Thyroid gland (tissue), 4 donors: ENCODE measurements at regions not wholly inside any gene's neighbourhood (a gene's known extent, or its start where the extent isn't known, plus 50 kb on each side); places are given as distances from the start of the nearest gene placed in this dataset.
"Not testable (repeated sequence)": the region's sequence is repeated elsewhere in the genome, so short reads cannot be mapped to it uniquely, and the experiment has no call there.

Source experiments
- DNase-seq, 2 donors: peaks; one replicate each; pipeline ENCODE4 v3.0.0-alpha.2; 2019
- H3K27ac ChIP-seq, 3 donors: fragments of 200-600 bp; sonication (generic); 1 replicate in 2 of 3; 2 replicates in 1 of 3; pipeline ENCODE4 v1.5.1; 2016 to 2019; ENCODE audit warnings: mild to moderate bottlenecking in 1 of 3, moderate library complexity in 1 of 3
- H3K27me3 ChIP-seq: fragments of 200-600 bp; sonication (generic); one replicate; pipeline ENCODE4 v1.5.1; 2019
- H3K36me3 ChIP-seq, 2 donors: fragments of 200-600 bp; sonication (generic); one replicate each; pipeline ENCODE4 v1.5.1; 2016 to 2019
- H3K4me1 ChIP-seq, 2 donors: fragments of 200-600 bp; sonication (generic); one replicate each; pipeline ENCODE4 v1.5.1; 2017 to 2019
- H3K4me3 ChIP-seq, 3 donors: fragments of 200-600 bp; sonication (generic); replicated peaks in 1 of 3; 1 replicate in 2 of 3; 2 replicates in 1 of 3; pipeline ENCODE4 v1.5.1; 2016; ENCODE audit warnings: mild to moderate bottlenecking in 1 of 3
- H3K9me3 ChIP-seq: fragments of 200-600 bp; sonication (generic); one replicate; pipeline ENCODE4 v1.5.1; 2017
- CTCF ChIP-seq, 6 experiments: fragments of 200-600 bp in 3 of 6; fragments of 450-650 bp in 3 of 6; sonication (generic) in 3 of 6; IDR thresholded peaks; one replicate each; pipeline ENCODE4 v1.5.1; 2016 to 2019; ENCODE audit warnings: antibody characterized with exemption in 6 of 6, mild to moderate bottlenecking in 2 of 6, inconsistent platforms in 1 of 6, moderate library complexity in 1 of 6
- POLR2A ChIP-seq, 2 donors: fragments of 450-650 bp; IDR thresholded peaks; one replicate each; pipeline ENCODE4 v1.6.1; 2017; ENCODE audit warnings: antibody characterized with exemption in 2 of 2, mild to moderate bottlenecking in 2 of 2, moderate library complexity in 1 of 2
- WGBS, 2 donors: methylation state at CpG; one replicate each; pipeline ENCODE4 v1.1.5; 2017; 5-methylcytosine and 5-hydroxymethylcytosine counted together
- intact Hi-C: fragments of 100-400 bp; cut with DNase I; formaldehyde crosslinking; loops from one replicate; pipeline ENCODE4 v1.15.1; 2023

DNA sequence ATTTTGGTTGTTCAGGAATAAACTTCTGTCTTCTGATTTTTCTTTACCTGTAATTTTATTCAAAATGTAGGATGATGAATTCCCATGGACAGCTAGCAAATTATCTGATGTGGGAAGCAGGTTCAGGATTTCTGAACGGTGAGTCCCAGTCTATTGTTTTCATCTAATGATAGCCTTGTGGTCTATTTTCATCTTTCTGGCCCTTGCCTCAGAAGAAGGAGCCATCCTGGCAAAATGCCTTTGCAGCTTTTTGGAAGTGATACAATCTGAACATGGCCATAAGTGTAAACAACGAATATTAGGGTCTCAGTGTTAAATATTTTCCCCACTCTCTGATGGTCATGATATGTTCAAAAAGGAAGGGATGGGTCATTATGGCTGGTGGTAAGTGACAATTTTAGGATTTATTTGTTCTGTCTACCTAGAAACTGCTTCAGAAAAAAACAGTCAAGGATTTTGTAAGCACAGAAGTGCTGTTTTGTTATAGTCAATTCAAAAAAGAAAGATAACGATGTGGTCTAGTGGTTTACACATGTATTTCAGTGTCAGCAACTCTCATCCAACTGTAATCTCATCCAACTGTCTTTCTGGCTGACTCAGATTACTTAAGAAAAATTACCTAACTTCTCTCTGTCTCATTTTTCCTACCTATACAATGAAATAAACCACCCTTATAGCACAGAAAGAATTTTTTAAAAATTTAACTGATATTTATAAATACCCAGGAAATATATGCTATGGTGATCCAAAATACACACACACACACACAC, 272.6 kb upstream of the ERBB4 start:
- no peaks in the 10 kb centered on the region for H3K9me3 ChIP-seq
- intact Hi-C loops, result no loop called here
- TF ChIP-seq POLR2A (IDR thresholded peaks at IDR 0.05) (no peak), CTCF (IDR thresholded peaks at IDR 0.05) (no peak)
- H3K27ac ChIP-seq, result no peak overlapping the region
- no peak overlapping the region for H3K4me3 ChIP-seq
- no peaks in the 10 kb centered on the region for H3K4me1 ChIP-seq
- 59 to 60% methylated on average over 3 of the region's 3 CpGs for WGBS, 2 donors
- DNase-seq, result no peak
- no peaks in the 10 kb centered on the region for H3K27me3 ChIP-seq
- H3K36me3 ChIP-seq, result no peaks in the 10 kb centered on the region

DNA sequence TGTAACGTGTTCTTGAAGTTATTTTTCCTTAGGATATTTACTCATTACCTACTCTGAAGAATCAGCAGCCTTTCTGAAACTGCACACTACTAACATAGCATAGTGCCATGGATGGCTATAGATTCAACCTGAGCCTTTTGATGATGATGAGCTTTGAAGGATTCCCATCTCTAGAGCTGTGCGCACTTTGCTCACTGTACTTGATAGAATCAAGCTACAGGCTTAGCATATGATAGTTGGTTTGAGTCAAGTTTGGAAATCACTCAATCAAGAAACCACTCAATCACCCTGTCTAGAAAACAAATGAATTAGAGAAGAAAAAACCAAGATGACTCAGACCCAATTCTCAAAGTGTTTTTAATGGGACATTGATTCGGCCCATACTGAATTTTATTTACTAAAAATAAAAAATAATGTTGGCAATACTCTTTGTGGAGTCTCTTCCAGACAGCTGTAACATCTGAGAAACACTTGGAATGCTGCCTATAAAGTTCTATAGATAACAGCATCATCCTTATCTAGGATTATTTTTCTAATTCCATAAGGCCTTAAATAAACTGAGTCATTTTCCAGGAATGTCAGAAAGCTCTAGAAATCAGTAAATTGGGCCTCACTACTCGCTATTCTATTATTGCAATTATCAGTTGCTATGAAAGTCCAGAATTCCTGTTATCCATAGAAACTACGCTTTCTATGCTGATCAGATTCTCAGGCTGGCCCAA, 259.0 kb upstream of the ERBB4 start:
- intact Hi-C loops, result no loop called here
- no peaks in the 10 kb centered on the region for H3K9me3 ChIP-seq
- no peak overlapping the region for H3K27ac ChIP-seq
- 81 to 83% methylated on average over 5 of the region's 5 CpGs for WGBS, 2 donors
- DNase-seq, result no peak
- no peaks in the 10 kb centered on the region for H3K36me3 ChIP-seq
- H3K4me1 ChIP-seq, result no peaks in the 10 kb centered on the region
- H3K4me3 ChIP-seq, result no peak overlapping the region
- H3K27me3 ChIP-seq, result no peaks in the 10 kb centered on the region
- TF ChIP-seq POLR2A (IDR thresholded peaks at IDR 0.05) (no peak), CTCF (IDR thresholded peaks at IDR 0.05) (no peak)

DNA sequence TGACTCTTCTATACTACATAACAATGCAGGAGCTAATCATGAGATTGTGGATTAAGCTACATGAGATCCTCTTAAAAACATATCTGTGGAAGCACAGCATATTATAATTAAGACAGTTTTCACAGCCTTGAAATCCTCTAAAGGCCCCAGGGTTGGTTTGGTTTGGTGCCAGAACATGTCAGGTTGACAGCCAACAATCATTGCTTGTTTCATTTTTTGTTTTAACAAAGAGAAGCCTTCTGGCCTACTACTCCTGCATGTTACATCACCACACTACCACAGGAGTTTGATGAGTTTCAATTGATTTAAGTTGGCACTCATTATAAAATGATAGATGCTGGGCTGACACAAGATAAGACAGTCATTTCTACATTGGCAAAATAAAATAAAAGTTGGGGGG, 255.9 kb upstream of the ERBB4 start:
- H3K4me1 ChIP-seq, result no peaks in the 10 kb centered on the region

GRCh38 chr2:212791569-212791968, 253.0 kb upstream of the ERBB4 start:
- intact Hi-C loops, result no loop called here
- no peak for DNase-seq
- Histone ChIP-seq H3K27ac (no peak overlapping the region), H3K4me1 (no peaks in the 10 kb centered on the region), H3K4me3 (no peak overlapping the region), H3K36me3 (no peaks in the 10 kb centered on the region), H3K9me3 (no peaks in the 10 kb centered on the region), H3K27me3 (no peaks in the 10 kb centered on the region)
- WGBS, 2 donors, result 89 to 90% methylated on average over 6 of the region's 6 CpGs
- TF ChIP-seq POLR2A (IDR thresholded peaks at IDR 0.05) (no peak), CTCF (IDR thresholded peaks at IDR 0.05) (no peak)

More for the DNA sequence above, 255.9 kb upstream of the ERBB4 start:
- intact Hi-C loops, result no loop called here
- no peak for DNase-seq
- TF ChIP-seq CTCF (IDR thresholded peaks at IDR 0.05) (no peak), POLR2A (IDR thresholded peaks at IDR 0.05) (no peak)
- H3K36me3 ChIP-seq, result no peaks in the 10 kb centered on the region
- no peaks in the 10 kb centered on the region for H3K9me3 ChIP-seq
- no peak overlapping the region for H3K27ac ChIP-seq
- no peaks in the 10 kb centered on the region for H3K27me3 ChIP-seq
- no peak overlapping the region for H3K4me3 ChIP-seq

- H3K27ac ChIP-seq, H3K36me3 ChIP-seq, H3K27me3 ChIP-seq, H3K9me3 ChIP-seq, H3K4me1 ChIP-seq, H3K4me3 ChIP-seq, DNase-seq, intact Hi-C loops: not testable (repeated sequence)
- WGBS, 2 donors, result 88 to 92% methylated on average over 5 of the region's 5 CpGs
These were observed 247.5 kb upstream of the ERBB4 start for GRCh38 chr2:212786088-212786487.
